SKM-1 treated with dmso at 0.1 percent for 144 hours (cell line): ENCODE measurements at regions not wholly inside any gene's neighbourhood (a gene's known extent, or its start where the extent isn't known, plus 50 kb on each side); places are given as distances from the start of the nearest gene placed in this dataset.

ENCODE experiments used
- DNase-seq: peaks from one replicate; lab custom pipeline; 2025; ENCODE audit not compliant: unreplicated experiment; lab: John Stamatoyannopoulos, UW

DNA sequence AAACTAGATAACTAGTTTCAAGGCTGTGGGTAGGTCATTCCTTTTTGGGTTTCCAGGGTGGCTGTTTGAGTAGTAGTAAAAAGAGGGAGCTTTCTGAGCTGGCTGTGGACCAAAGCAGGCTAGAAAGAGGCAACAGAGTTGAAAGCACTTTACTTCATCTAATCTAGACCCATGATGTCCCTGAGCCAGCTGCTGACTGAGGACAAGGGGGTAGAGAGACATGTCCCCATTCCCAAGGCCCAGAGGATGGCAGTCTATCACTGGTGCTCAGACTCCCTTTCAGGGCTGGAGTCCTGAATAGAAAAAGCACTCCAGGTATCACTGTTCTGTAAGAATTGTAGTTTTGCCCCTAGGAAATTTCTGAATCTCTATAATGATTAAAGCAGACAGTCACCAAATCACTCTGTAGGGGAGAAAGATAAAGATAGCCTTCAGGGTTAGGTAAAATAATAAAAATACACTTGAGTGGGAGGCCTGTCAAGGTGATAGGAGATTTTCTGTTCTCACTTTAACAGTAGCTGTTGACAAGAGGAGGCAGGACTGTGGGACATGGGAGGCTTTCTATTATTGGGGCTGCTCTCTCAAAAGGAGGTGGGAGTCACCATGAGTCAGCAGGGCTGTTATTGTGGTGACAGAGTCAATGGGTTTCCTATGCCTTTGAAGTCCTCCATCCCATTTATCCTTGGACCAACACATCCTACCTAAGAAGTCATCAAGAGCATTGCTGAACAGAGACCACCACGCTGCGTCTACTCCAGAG, 190.2 kb upstream of the MPHOSPH6 start:
- no peak for DNase-seq

DNA sequence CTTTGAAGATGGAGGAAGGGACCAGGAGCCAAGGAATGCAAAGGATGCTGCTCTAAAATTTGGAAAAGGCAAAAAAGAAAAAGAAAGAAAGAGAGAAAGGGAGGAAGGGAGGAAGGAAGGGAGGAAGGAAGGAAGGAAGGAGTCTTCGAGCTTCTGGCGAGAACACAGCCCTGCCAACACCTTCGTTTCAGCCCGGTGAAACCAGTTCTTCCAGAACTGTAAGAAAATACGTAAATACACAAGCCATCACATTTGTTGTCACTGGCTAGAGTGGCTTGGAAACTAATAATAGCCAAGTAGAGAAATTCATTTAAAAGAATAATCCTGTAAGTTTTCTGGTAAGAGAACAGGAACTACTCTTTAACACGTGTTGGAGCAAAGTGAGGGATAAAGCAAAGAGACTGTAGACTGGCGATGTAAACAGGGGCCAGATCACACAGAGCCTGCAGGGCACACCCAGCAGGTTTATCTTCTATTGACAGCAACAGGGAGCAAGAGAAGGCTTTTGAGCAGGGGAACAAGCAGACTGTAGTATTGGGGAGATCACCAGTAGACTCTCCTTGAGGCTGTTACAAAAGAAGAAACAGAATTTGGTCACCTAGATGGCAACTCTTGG, 188.7 kb upstream of the MPHOSPH6 start:
- DNase-seq: no peak

GRCh38 chr16:82358161-82358560, 188.1 kb upstream of the MPHOSPH6 start:
- DNase-seq: no peak

DNA sequence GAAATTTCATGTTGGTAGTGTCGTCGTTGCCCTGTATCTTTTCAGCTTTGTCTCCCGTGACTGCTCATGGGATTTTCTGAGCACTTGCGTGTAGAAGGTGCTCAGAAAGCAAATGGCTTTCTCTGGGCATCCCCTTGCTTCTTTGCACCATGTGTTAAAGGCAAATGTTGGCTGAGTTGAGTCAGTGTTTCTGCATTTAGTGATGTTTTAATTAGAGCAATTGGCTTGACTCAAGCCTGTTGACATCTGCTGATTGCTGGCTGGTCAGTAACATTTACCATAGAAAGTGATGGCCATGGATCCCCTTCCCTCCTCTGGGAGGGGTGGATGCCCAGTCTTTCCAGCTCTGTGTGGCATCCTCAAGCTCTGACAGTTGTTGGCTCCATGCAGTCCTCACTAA, 187.2 kb upstream of the MPHOSPH6 start:
- no peak for DNase-seq

DNA sequence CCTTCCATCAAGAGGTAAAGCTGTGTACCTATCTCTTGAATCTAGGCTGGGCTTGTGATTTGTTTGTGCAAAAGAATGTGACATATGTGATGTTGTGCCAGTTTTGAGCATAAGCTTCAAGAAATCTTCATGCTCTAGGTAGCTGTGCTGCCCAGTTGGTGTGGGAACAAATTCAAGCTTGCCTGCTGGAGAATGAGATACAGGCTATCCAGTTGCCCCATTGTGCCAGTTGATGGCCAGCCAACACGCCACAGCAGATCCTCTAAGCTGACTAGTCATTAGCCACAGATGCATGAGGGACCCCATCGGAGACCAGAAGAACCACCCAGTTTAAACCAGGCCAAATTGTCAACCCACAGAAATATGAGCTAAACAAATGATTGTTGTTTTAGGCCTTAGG, 180.5 kb upstream of the MPHOSPH6 start:
- DNase-seq: no peak

DNA sequence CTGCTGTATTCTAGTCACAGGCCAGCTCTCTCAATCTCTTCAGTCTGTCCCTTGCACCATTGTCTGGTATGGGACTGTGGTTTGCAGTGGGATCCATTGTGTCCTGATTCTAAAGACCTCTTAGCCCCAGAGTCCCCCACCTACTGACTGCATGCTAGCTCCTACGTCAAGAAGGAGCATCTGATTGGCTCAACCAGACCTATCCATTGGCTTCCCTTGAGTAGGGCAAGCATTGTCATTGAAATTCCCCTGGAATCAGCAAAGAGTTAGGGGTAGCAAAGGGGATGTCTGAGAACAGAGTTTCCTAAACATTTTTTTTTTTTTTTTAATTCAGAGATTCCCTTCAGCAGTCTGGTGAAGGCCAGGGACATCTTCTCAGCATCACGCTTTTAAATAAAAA, 175.3 kb upstream of the MPHOSPH6 start:
- no peak for DNase-seq

DNA sequence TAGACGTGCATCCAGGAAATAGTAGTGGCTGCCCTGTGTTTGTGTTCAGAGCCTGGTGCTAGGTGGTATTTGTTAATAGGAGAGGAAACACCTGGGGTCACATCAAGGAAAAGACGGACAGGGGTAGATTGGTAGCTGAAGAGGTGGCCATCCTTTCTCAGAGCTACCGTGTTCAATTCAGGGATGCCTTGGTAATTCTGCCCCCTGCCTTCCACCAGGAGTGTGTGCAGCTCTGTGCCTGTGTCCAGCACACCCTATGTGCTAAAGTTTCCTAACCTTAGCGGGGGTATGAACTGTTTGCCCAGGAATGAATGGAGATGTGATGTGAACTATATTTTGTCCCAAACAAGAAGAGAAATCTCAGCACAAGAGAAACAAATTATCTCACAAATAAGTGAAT, 174.1 kb upstream of the MPHOSPH6 start:
- no peak for DNase-seq

- no peak for DNase-seq
These were observed 171.2 kb upstream of the MPHOSPH6 start for GRCh38 chr16:82341146-82341669.

DNA sequence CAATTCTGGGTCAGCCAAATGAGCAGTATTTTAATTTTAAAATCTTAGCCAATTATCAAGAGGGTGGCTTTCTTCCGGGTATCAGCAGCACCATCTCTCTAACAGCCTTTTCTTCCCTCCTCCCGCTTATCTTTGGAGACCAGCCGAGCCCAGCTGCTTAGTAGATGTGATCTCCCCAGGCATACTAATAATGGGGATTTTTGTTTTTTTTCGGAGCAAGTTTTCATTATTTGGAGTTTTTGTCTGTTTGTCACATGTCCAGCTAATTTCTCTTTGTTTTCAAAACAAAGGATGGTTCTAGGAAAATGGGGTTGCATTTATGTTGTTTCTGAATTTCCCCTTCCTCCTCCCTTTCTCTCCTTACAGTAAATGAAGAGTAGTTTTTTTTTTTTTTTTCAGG, 170.5 kb upstream of the MPHOSPH6 start:
- DNase-seq: no peak

GRCh38 chr16:82337355-82337754, 167.3 kb upstream of the MPHOSPH6 start:
- DNase-seq: no peak

GRCh38 chr16:82331974-82332750, 162.1 kb upstream of the MPHOSPH6 start:
- no peak for DNase-seq

GRCh38 chr16:82331397-82331796, 161.4 kb upstream of the MPHOSPH6 start:
- DNase-seq: no peak

DNA sequence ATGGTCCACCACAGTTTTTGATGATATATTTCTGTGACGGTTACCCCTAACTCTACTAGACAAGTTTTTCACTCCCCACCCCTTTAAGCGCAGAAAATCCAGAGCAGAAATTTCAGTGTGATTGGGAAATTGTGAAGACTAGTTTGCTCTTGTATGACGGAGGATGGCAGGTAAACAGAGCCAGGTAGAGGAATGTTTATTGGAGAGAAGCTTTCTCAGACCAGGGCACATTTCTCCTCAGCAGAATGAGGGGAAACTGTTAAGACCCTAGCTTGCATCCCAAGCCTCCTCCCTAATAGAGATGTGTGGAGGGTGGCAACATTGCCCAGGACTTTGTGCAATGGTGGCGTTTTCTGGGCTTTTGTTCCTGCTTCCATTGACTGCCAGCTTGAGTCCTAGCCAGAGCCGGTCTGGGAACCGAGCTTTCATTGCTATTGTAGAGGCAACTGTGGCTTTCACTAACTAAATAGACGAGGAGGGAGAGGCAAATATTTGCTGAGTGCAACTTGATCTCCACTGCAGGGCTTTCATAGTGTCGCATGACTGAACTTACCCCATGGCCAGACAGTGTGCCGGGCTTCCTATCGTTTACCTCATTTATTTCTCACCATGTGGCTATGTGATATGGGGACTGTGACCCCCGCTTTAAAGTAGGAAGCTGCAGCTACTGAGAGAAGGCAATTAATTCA, 159.6 kb upstream of the MPHOSPH6 start:
- no peak for DNase-seq

- DNase-seq: no peak
These were observed 159.0 kb upstream of the MPHOSPH6 start for GRCh38 chr16:82328881-82329469.

DNA sequence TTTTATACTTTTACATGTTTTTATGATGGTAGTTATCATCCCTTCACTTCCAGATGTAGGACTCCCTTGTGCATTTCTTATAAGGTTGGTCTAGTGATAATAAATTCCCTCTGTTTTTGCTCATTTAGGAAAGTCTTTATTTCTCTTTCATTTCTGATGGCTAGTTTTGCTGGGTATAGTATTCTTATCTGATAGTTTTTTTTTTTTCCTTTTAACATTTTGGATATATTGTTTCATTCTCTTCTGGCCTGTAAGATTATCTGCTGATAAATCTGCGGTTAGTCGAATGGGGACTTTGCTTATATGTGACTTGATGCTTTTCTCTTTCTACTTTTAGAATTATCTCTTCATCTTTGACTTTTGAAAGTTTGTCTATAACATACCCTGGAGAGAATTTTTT, 153.1 kb upstream of the MPHOSPH6 start:
- DNase-seq: no peak

GRCh38 chr16:82322177-82322576, 152.2 kb upstream of the MPHOSPH6 start:
- DNase-seq: no peak

GRCh38 chr16:82319038-82319437, 149.0 kb upstream of the MPHOSPH6 start:
- no peak for DNase-seq

GRCh38 chr16:82317411-82318167, 147.6 kb upstream of the MPHOSPH6 start:
- no peak for DNase-seq

DNA sequence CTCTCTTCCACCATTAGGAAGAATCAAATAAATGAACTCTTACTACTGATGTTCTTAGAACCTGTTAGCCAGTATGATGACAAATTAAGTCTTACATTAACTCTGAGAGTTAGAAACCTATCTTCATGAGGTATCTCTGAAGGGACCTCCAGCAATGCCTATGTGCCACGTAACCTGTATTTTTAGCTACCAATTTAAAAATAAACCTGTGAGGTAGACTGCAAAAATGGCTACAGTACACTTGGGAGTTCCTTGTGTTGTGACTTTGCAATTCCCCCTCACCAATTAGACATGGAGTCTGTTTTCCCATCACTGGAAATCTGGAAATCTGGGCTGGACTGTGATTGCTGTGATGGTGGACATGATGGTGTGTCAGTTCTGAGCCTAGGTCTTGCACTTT, 143.7 kb upstream of the MPHOSPH6 start:
- DNase-seq: no peak

DNA sequence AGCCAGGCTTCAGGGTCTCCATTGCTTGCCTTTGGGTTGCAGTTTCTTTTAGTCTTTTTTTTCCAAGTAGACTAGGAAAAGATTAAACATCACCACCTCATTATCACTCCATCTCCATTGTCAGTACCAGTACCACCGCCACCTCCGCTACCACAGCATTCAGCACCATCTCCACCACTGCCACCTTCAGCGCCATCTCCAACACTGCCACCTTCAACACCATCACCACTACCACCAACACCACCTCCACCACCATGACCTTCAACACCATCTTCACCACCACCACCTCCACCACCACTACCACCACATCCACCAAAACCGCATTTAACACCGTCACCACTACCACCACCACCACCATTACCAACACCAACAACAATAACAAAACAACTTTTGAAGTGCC, 141.5 kb upstream of the MPHOSPH6 start:
- no peak for DNase-seq
